ENCODE measurements at regions not wholly inside any gene's neighbourhood (a gene's known extent, or its start where the extent isn't known, plus 50 kb on each side); places are given as distances from the start of the nearest gene placed in this dataset.

DNA sequence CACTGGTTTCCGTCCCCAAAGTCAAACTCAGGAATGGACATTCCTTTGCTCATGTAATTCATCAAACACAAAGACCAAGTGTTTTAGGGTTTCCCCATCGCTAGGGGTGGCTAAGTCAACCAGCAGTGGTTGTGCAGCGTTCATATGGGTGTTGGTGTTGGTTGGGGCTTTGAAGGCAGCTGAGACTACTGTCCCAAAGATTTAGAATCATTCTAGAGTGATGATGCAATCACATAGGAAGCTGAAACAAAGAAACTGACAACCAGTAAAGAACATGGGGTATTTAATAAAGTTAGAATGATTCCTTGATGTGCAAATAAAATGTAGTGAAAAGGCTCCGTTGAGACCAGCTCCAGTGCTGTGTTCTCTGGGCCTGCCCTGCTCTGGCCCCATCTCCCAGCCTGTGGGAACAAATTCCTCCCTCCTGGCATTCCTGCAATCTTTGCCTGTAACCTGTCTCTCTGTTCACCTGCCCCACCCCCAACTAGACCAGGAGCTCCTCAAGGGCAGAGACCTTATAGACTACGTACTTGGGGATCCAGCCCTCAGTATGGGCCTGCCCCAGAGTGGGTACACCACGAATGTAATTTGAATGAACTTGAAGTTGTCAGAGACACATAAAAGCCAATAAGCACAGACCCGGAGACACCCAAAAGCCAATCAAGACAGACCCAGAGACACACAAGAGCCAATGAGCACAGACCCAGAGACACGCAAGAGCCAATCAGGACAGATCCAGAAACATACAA, 191.7 kb upstream of the TWIST2 start:
- no peak for DNase-seq

DNA sequence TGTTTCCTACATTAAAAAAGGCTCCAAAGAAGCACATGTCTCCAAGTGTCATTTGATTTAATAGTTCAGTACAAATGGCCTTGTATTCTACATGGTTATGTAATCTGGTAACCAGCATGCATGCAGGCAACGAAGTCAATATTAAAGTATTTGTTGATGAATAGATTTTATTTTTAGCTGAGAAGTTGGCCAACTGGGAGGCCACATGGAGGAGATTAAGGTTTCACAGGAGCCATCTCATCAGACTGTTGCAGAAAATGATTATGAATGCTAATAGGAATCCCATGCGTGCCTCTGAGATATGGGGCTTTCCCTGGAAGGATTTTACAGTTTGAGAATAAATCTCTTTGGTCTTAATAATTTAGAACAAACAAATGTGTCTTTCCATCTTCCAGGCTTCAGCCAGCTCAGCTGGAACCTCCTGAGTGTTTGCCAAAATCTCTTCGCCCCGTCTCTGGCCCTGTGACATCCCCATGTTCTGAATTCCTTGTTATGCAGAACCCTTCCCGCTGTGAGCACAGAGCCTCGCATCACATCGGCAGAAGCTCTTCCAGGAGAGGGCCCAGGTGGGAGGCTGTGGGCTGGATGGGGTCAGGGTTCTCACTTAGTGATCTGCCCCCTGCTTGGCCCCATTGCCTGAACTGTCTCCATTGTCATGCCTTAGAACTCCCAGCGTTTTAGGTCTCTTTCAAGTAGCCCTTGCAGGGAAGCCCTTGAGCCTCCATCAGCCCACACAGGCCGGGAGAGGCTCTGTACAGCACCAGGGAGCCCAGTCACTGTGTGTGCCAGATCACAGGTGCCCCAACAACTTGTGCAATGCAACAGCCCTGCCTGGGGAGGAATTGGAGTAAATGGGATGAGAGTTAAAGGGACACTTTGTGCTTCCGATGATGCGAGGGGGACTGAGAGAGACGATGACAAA, 190.5 kb upstream of the TWIST2 start:
- DNase-seq: no peak

DNA sequence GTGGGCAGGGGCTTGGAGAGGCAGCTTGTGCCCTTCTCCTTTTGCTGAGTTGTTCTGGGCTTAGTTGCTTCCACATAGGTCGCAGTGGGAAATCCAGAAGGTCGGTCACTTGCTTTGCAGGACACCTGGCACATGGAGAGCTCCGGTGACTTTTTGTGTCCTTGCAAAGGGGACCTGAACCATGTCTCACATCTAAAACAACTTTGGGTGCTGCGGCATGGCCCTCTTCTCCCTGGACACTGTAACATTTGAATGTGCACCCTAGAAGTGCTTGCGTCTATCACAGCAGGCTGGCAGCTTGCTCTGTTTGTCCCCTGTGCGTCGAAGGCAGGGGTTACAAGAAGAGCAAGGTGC, 189.9 kb upstream of the TWIST2 start:
- DNase-seq: no peak

DNA sequence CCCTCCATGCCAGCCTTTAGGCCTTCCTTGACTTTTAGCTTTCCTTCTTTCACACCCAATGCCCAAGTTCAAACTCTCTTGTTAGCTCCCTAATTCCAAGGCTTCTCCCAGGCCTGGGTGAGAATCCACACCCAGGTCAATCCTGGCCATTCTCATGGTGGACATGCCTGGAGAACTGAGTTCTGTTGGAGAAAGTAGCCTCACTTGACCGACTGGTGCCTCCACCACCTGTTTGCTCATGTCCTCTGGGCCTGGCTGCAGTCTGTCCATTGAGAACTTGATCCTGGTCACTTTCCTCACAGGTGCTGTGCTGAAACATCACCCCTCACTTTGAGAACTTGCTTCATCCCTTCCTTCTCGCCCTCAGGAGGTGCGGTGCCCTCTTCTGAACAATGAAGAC, 189.1 kb upstream of the TWIST2 start:
- no peak for DNase-seq

DNA sequence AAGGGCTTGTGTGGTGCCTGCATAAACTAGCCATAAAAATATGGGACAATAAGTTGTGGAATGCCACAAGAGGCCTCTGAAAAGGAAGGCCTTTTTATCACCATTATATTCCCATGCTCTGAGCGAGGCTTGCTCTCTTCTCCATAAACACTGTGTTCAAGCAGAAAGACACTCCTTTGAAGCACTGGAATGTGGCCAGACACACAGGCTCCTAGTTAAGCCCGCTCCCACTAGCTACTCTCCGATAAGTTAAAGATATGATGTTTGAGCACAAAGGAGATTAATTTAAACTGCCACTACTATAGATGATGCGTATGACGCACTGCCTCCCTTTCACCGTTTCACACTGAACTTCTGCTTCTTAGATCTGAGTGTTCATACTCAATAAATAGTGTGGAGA, 188.7 kb upstream of the TWIST2 start:
- no peak for DNase-seq

DNA sequence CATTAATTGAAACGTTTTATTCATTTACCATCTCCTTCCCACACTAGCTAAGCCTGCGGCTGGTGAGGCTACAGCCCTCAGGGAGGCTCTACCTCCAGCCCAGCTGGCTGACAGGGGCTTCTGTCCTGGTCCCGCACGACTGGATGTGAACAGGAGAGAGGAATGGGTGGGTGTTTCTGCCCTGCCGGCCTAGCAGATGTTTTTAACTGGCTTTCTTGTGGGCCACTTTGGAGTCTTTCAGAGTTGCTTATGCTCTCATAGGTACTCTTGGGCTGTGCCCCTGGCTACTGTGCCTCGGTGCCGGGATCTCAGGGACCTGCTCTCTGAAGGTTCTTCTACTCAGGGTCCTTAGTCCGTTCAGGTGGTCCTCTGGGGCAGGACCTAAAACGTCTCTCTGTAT, 184.3 kb upstream of the TWIST2 start:
- no peak for DNase-seq

DNA sequence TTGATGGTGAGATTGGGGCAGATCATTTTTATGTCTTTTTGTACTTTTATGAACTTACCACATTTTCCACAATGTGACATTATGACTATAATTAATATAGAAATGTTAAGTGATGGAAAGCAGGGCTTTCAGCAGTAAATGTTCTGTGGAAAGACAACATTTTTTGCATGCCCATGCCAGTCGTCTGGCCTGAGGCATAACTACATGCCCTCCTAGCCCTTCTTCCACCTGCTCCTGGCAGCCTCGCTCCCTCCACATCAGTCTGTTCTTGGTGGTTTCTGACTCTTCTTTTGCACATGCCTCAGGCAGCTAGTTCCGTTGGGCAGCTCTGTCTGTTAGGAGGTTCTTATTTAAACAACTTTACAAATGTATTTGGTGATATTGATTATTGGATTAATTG, 182.0 kb upstream of the TWIST2 start:
- no peak for DNase-seq

DNA sequence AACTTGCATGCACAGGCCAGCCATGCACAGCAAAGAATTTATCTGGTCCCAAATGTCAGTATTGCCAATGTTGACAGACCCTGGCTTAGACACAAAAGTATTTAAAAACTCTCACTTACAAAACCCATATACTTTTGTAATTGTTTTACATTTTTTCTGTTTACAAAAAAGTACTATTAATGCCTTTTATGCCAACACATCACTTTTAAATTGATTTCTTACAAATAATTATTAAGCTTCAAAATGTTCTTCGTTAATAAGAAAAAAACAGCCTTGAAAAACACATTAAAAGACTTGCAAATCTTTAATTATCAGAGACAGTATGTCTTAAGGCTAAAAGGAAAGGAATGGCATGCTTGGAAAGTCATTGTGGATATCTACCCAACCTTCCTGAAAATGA, 181.3 kb upstream of the TWIST2 start:
- DNase-seq: no peak

DNA sequence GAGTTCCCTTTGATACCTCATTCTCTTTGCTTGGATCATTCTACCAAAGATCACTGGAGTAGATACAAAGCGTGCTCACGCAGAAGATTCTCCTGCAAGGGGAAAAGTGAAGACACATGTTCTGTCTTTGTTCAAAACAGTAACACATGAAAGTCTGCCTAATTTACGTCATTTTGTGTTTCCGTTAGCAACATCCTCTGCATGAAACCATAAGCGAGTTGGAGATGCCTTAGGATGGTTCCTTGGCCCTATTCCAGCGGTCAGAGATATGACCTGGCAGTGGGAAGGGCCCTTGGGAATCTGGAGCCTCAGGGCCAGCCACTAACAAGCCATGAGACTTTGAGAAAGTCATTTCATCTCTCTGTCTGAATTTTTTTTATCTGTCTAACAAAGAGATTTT, 180.9 kb upstream of the TWIST2 start:
- no peak for DNase-seq

DNA sequence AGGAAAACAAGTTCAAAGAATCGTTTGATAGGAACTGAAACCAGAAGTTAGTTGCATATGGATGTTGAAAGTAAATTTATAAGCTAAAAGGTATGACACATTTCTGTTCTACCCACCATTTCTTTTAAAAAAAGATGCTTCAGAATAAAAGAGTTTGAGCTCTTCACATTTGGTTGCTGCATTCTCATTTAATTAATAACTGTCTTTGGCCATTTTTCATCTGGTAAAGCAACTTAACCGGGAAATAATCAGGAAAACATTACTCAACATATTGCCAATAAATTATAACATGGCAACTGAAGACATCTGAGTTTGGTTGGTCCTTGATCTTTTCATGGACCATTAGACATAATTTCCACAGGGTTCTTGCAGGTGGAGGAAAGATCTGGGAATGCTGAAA, 180.2 kb upstream of the TWIST2 start:
- DNase-seq: no peak

DNA sequence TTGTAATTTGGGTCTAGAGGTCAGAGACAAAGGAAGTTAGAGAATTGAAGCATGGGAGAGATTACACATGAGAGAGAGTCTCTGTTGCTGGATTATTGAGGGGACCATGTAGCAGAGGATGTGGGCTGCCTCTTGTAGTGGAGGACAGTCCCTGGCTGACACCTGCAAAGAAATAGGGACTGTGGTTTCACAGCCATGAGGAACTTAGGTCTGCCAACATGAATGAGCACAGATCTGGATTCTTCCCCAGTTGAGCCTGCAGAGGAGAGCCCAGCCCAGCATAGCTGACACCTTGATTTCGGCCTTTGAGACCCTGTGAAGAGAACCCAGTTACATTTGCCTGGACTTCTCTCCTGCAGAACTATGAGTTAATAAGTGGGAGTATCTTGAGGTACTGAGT, 179.5 kb upstream of the TWIST2 start:
- no peak for DNase-seq

DNA sequence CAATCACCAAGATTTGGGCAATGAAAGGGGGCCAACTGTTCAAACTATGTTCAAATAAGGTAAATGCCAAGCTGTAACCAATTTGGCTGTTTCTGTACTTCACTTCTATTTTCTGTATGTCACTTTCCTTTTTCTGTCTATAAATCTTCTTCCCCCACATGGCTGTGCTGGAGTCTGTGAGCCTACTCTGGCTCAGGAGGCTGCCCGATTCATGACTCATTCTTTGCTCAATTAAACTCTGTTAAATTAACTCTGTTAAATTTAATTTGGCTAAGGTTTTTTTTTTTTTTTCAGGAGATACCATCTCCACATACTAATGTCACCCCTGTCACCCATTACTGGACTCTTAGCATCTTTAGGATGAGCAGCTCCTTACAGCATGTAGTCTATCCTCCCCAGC, 178.8 kb upstream of the TWIST2 start:
- DNase-seq: peak; percentile 15

DNA sequence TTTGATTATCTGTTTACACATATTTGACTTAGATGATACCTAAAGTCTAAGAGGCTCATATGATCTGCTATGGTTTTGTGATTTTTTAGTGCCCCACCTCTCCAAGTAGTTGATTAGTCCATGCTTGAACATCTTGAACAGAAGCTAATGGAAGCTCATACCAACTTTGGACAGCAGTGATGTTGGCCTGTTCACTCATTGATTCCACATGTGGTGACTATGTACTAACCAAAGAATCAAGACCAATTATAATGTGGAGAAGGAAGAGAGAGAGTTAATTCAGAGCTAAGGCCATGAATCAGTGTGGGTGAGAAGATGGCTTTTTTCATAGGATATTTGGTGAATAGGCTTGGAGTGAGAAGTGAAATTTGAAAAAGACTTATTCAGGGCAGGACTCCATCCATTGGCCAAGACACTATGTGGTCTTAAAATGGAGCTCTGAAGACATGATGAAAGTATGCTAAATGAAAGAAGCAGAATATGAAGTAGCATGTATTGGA, 178.3 kb upstream of the TWIST2 start:
- DNase-seq: no peak

DNA sequence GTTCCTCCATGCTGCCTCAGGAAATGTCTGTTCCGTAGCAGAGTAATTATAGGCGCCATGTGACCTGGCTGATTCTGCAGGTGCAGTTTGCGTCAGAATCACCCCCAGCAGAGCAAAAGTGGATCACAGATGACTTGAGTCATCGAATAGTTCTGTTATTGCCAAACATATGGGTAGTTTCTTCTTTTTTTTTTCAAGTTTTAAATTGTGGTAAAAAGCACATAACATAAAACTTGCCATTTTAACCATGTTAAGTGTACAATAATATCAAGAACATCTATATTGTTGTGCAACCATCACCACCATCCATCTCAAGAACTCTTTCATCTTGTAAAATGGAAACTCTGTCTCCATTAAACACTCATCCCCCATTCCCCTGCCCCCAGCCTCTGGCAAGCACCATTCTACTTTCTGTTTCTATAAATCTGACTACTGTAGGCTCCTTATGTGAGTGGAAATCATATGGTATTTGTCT, 177.7 kb upstream of the TWIST2 start:
- peak; percentile 52 for DNase-seq

DNA sequence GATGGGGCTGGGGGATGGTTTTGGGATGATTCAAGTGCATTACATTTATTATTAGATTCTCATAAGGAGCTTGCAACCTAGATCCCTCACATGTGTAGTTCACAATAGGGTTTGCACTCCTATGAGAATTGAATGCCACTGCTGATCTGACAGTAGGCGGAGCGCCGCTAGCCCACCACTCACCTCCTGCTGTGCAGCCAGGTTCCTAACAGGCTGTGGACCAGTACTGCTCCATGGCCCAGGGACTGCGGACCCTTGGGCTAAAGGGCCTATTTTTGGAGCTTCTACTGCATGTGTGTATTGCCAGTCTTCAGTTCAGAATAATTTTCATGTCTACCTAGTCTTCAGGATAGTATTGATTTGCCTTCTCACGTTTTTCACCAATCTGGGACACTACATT, 165.3 kb upstream of the TWIST2 start:
- no peak for DNase-seq

DNA sequence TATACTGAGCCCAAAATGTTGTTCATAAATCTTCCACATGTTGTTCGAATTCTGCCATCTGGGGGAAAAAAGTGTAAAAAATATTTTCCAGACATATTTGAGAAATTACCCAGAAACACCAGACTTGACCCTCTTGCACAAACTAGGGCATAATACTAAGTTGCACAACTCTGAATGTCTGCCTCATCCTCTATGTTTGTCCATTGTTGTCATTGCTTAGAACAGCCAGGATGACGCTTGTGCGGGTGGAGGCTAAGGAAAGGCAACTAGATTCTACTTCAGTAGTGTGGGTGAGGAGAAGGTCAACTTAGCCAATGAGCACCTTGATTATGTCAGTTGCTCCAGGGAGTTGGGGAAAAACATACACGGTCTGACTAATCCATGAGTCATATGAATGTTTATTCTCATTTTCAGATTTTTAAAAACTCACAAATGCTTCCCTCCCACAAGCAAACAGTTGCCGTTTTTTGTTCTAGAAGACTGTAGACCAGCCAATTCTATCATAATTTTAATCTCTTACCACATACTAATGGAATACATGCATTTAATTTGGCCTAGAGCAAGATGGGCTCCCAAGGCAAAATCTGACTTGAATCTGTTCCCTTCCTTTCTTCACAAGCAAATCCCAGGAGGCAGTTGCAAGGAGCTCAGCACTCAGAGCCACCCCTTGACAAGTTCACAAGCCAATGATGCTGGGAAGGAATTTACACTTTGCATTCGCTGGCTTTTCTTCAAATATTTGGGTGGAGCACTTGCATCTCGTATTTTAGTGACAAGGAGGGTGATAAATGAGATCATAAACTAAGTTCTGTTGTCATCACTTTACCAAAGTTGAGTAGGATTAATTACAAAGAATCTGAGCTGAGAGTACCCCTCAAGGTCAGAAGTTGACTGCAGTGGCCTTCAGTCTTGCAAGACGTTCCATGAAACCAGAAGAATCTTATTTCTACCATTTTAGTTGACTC, 163.2 kb upstream of the TWIST2 start:
- DNase-seq: peak; percentile 100

DNA sequence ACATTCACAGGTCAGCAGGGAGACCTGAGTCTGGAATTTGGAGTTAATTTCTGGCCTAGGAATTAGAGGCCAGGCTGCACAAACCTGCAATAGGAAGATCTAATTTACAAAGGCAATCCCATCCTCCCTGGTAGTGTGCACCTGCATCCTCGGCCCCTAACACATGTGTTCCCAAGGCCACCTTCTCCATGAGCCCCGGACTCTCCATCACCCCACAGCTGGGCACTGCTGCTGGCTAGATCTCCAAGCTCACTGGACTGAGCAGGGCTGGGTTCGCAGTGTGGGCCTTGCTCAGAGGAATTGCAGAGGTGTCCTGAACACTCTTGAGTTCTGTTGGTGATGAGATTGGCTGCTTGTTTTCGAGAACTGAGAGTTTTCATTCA, 162.6 kb upstream of the TWIST2 start:
- no peak for DNase-seq

DNA sequence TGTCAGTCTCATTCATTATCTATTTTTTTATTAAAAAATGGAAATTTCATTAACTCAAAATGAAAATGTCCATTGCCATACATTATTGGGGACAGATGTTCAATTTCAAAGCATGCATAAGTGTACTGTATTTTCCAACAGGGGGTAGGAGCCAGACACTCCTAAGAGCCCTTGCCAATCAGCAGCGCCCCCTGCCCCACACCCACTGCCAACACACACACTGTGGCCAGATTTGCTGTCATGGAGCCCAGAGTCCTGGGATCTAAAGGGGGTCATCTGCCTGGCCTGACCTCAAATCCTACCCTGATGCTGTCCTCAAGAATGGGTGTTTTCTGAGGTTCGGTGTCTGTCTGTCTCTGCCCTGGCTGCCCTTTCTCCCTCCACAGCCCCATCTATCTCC, 162.2 kb upstream of the TWIST2 start:
- DNase-seq: no peak

DNA sequence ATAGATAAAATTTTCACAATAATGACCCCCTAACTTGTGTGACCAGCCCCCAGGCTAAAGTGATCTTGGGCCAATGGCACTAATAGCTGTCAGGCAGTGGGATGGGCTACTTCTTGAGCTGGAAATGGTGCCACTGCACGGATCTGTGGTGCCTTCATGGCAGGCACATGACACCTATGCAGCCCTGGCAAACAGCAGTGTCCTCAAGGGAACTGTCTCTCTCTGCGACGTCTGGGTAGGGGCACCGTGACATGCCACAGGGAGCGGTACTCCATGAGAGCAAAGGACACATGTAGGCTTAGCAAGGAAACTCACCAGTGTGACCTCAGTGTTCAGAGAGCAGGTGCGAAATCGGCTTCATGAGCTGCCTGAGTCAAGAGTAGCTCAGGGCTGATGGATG, 161.7 kb upstream of the TWIST2 start:
- DNase-seq: no peak

DNA sequence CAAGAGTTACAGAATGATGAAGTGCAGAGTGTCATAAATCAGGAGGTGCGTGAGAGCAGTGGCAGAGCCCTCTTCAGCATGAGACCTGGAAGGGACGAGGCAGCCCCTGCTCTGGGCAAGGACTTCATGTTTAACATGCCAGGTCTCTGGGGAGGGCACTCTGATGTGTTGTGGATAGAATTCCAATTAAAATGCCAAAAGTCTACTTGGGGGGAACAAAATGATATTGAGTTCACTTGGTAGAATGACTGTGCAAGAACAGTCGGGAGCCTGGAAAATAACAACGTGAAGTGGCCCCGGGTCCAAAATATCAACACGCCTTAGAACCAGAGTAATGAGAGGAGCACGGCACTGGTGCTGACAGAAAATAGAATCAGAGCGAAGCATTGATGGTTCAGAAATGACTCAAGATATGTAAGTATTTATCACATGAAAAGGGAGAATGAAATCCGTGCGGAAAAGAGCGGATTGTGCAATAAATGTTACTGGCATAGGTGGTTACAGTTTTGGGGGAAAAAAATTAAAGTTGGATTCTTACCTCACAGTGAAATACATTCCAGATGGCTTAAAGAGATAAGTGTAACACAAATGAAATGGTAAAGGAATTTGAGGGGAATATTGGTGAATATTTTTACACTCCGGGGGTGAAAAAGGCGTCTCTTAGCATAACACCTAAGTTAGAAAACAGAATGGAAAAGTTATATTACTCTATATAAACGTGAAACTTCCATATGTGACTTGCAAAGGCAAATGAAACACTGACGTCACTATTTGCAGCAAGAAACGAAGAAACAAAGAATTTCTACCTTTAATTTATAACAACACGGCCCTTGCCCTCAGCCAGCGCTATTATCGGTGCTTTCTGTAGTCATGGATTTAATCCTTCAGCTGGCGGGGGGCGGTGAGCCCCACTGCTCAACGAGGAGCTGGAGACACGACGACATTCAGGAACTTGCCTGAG, 159.4 kb upstream of the TWIST2 start:
- no peak for DNase-seq

DNA sequence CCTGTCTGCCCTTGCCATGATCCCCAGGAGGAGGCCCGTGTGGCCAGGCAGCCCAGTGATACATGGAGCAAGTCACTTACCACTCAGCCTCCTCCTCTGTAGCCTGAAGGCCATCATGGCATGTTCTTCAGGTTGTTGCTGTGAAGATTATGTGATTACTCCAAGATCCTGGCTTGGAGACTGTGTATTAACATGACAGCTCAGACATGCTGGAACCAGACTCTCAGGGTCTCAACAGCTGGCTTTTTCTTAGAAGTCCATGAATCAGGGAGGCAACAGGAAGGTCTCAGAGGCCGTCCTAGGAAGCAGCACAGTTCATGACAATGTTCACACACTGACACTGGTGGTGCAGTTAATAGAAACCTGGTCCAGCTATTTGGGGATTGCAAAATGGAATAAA, 158.6 kb upstream of the TWIST2 start:
- DNase-seq: no peak

DNA sequence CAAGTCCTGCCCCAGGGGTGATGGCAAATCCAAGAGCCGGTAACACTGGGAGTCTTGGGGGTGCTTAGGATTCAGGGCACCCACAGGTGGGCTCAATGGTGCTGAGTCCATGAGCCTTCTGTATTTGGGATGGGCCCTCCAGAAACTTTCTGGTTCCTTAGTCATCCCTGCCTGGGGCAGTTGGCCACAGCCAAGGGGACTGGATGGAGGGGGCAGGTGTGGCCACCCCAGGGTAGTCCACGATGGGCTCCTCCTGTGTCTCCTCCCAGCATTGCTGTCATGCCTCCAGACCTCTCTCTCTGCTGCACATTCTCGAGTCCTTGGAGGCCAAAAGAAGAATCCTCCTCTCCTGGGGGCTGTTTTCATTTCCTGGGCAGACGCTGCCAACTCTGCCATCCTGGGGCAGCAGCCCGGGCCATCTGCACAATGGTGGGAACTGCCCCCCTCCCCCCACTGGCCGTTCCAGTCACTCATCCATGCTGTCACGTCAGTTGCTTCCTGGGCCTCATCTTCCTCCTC, 158.0 kb upstream of the TWIST2 start:
- DNase-seq: no peak
